ENCODE measurements at regions not wholly inside any gene's neighbourhood (a gene's known extent, or its start where the extent isn't known, plus 50 kb on each side); places are given as distances from the start of the nearest gene placed in this dataset.
"Not testable (repeated sequence)": the region's sequence is repeated elsewhere in the genome, so short reads cannot be mapped to it uniquely, and the experiment has no call there.

DNA sequence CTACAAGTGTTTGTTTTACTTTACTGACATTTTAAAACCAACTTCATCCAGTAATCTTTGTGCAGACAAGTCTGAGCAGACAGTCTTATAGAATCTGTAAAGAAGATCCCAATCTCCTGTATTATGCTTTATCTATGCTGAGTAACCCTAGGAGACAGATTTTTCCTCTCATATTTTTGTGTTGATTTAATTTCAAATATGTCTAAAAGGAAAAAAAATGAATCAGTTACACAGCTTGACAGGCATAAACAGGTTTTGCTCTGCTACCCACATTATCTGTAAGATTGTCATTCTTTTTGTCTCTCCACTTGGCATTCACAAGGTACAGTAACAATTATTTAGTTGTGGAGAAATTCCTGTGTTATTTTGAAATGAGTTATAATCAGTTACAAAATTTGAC, 415.0 kb downstream of the NYAP2 start:
- Mint-ChIP-seq H3K4me3 (no peak overlapping the region), H3K4me1 (no peaks in the 10 kb centered on the region), H3K9me3 (no peaks in the 10 kb centered on the region), H3K36me3 (peaks cover 0 to 1% (median 0%) of the 10 kb centered on the region in 3 donors), H3K27ac (no peak overlapping the region), H3K27me3 (no peaks in the 10 kb centered on the region)
- H3K4me1 ChIP-seq (ENCODE audit: insufficient read depth, low read length), result no peaks in the 10 kb centered on the region
- H3K9me3 ChIP-seq (ENCODE audit: low read length), result no peaks in the 10 kb centered on the region
- no peaks in the 10 kb centered on the region for H3K27me3 ChIP-seq (ENCODE audit: insufficient read depth, low read length, poor library complexity, severe bottlenecking)
- no peak overlapping the region for H3K27ac ChIP-seq (ENCODE audit: low read depth, low read length)
- CTCF ChIA-PET, result no interaction called here
- no peaks in the 10 kb centered on the region for H3K36me3 ChIP-seq (ENCODE audit: insufficient read depth, low read length)
- H3K4me3 ChIP-seq (ENCODE audit: low read length), result no peak overlapping the region
- DNase-seq, result no peak
- POLR2A ChIA-PET, result no interaction called here

DNA sequence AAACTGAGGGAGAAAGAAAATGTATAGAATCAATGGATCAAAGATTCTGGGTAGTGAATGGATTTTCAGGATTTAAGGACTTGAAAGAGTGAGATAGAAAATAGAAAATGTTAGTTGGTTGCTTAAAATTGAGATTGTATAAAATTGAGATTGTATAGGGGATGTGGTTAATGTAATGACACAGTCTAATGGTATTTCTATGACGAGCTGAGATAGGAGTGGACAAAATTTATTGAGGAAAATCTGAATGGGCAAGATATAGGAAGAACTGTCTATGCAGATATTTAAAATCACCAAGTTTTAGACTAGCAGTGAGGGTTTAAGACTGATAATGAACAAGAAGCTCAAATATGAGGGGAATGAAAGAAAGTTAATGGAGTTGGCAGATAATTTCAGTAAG, 406.6 kb downstream of the NYAP2 start:
- ChIA-PET CTCF (no interaction called here), POLR2A (no interaction called here)
- Histone ChIP-seq H3K4me1 (ENCODE audit: insufficient read depth, low read length) (no peaks in the 10 kb centered on the region), H3K36me3 (ENCODE audit: insufficient read depth, low read length) (no peaks in the 10 kb centered on the region), H3K9me3 (ENCODE audit: low read length) (no peaks in the 10 kb centered on the region), H3K4me3 (ENCODE audit: low read length) (no peak overlapping the region), H3K27me3 (ENCODE audit: insufficient read depth, low read length, poor library complexity, severe bottlenecking) (no peaks in the 10 kb centered on the region), H3K27ac (ENCODE audit: low read depth, low read length) (no peak overlapping the region)
- no peak overlapping the region for H3K4me3 Mint-ChIP-seq
- no peaks in the 10 kb centered on the region for H3K4me1 Mint-ChIP-seq
- no peak for DNase-seq
- H3K27me3 Mint-ChIP-seq, result peaks cover 0 to 2% of the 10 kb centered on the region in 2 donors
- no peaks in the 10 kb centered on the region for H3K9me3 Mint-ChIP-seq
- H3K27ac Mint-ChIP-seq, result no peak overlapping the region
- H3K36me3 Mint-ChIP-seq, result no peaks in the 10 kb centered on the region

DNA sequence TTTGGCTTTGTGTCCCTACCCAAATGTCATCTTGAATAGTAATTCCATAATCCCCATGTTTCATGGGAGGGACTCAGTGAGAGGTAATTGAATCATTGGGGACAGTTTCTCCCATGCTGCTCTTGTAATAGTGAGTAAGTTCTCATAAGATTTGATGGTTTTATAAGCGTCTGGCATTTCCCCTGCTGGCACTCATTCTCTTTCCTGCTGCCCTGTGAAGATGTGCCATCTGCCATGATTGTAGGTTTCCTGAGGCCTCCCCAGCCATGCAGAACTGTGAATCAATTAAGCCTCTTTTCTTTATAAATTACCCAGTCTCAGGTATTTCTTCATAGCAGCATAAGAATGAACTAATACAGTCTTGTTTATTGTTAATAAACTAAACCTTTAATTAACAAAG, 402.6 kb downstream of the NYAP2 start:
- CTCF ChIA-PET; H3K4me3 Mint-ChIP-seq; DNase-seq; H3K27me3 ChIP-seq (ENCODE audit: insufficient read depth, low read length, poor library complexity, severe bottlenecking); H3K4me1 Mint-ChIP-seq; H3K4me1 ChIP-seq (ENCODE audit: insufficient read depth, low read length); H3K9me3 ChIP-seq (ENCODE audit: low read length); H3K4me3 ChIP-seq (ENCODE audit: low read length); H3K27ac Mint-ChIP-seq; H3K27ac ChIP-seq (ENCODE audit: low read depth, low read length); H3K36me3 ChIP-seq (ENCODE audit: insufficient read depth, low read length); H3K9me3 Mint-ChIP-seq; H3K36me3 Mint-ChIP-seq; POLR2A ChIA-PET: not testable (repeated sequence)
- peaks cover 0 to 13% of the 10 kb centered on the region in 2 donors for H3K27me3 Mint-ChIP-seq

DNA sequence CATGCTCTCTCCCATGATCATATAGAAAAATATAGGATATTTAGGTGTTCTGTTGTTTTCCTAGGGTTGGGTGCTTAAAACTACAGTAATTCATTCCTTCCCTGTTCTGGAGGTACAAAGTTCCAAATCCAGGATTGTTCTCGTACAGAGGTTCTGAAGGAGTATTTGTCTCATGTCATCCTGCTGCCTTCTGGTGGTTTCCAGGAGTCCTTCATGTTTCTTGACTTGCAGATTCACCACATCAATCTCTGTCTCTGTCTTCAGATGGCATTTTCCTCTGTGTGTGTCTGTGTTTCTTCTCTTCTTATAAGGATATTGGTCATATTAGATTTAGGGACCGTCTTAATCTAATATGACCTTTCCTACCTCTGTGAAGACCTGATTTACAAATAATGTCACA, 397.9 kb downstream of the NYAP2 start:
- POLR2A ChIA-PET, result no interaction called here
- no peak overlapping the region for H3K27ac ChIP-seq (ENCODE audit: low read depth, low read length)
- DNase-seq, result no peak
- H3K4me1 ChIP-seq (ENCODE audit: insufficient read depth, low read length), result no peaks in the 10 kb centered on the region
- Mint-ChIP-seq H3K27ac (no peak overlapping the region), H3K36me3 (no peaks in the 10 kb centered on the region), H3K27me3 (peaks cover 7 to 11% of the 10 kb centered on the region in 2 donors), H3K9me3 (peaks cover 0 to 2% (median 0%) of the 10 kb centered on the region in 5 donors), H3K4me1 (no peaks in the 10 kb centered on the region), H3K4me3 (no peak overlapping the region)
- H3K4me3 ChIP-seq (ENCODE audit: low read length), result no peak overlapping the region
- no peaks in the 10 kb centered on the region for H3K27me3 ChIP-seq (ENCODE audit: insufficient read depth, low read length, poor library complexity, severe bottlenecking)
- H3K36me3 ChIP-seq (ENCODE audit: insufficient read depth, low read length), result no peaks in the 10 kb centered on the region
- H3K9me3 ChIP-seq (ENCODE audit: low read length), result no peaks in the 10 kb centered on the region
- CTCF ChIA-PET, result no interaction called here

DNA sequence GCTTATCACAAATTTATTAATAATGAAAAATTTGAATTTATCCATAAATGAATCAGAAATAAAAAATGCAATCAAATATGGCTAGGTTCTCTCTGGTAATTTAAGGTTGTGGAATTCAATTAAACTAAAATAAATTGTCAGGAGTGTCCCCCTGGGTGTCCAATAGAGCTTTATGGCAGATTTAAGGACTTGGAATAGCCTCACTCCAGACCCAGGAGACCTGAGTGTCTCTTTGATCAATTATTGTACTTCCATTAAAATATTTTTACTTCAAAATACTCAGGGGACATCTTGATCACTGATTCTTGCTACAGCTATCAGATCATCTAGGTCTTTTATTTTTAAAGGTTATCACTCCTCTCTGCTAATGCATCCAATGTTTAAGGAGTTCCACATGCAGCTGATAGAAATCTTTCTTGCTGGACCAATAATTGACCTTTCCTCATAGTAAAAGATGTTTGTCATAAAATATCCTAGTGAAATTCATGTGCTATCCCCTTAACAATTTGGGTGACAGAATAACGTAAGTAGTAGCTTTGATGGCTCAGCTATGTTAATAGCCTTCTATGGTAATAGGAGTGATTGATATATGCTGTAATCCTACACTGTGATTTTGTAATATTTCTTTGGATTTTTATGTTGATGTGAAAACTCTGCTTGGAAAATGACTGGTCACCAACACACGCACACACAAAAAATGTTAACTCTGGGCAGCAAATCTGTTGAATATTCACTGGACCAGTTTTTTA, 395.3 kb downstream of the NYAP2 start:
- H3K4me1 Mint-ChIP-seq, result no peaks in the 10 kb centered on the region
- no peak overlapping the region for H3K4me3 Mint-ChIP-seq
- no peak for DNase-seq
- Histone ChIP-seq H3K27me3 (ENCODE audit: insufficient read depth, low read length, poor library complexity, severe bottlenecking) (no peaks in the 10 kb centered on the region), H3K4me1 (ENCODE audit: insufficient read depth, low read length) (no peaks in the 10 kb centered on the region), H3K4me3 (ENCODE audit: low read length) (no peak overlapping the region), H3K27ac (ENCODE audit: low read depth, low read length) (no peak overlapping the region), H3K9me3 (ENCODE audit: low read length) (no peaks in the 10 kb centered on the region), H3K36me3 (ENCODE audit: insufficient read depth, low read length) (no peaks in the 10 kb centered on the region)
- CTCF ChIA-PET, result no interaction called here
- no peak overlapping the region for H3K27ac Mint-ChIP-seq
- H3K9me3 Mint-ChIP-seq, result no peaks in the 10 kb centered on the region
- POLR2A ChIA-PET, result no interaction called here
- peaks cover 7% of the 10 kb centered on the region in 2 donors for H3K27me3 Mint-ChIP-seq
- H3K36me3 Mint-ChIP-seq, result no peaks in the 10 kb centered on the region

DNA sequence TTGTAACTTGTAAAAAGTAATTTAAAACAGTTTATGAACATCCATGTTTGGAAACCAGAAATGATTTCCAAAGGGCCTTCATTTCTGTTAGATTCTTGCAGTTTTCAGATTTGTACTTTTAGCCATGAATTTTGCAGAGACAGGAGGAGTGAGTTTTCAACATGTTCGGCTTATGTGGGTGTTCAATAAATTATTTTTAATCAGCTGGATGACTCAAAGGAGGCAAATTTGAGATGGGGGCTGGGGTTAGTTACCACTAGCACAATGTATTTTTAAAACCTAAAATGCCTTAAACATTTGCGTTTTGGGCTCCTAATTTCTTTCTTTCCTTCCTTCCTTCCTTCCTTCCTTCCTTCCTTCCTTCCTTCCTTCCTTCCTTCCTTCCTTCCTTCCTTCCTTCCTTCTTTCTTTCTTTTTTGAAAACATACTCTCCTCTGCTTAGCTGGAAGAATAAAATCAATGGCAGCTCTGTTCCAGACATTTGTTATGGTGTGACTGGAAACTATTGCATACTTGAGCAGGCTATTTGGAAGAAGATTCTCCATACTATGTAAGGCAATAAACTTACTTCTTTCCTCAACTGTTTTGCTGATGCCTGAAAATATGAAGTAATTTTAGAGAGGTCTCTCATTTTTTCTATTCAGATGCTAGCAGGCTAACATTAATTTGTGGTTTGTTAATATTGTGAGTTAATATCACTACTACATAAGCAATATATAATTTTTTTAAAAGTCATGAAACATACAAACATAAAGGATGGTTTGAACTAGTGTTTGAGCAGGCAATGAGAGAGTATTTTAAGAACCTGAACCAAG, 394.4 kb downstream of the NYAP2 start:
- H3K36me3 Mint-ChIP-seq, result no peaks in the 10 kb centered on the region
- ChIA-PET CTCF (no interaction called here), POLR2A (no interaction called here)
- no peaks in the 10 kb centered on the region for H3K4me1 Mint-ChIP-seq
- no peaks in the 10 kb centered on the region for H3K9me3 ChIP-seq (ENCODE audit: low read length)
- H3K27ac ChIP-seq (ENCODE audit: low read depth, low read length), result no peak overlapping the region
- no peaks in the 10 kb centered on the region for H3K4me1 ChIP-seq (ENCODE audit: insufficient read depth, low read length)
- H3K27me3 Mint-ChIP-seq, result peaks cover 5 to 7% of the 10 kb centered on the region in 2 donors
- no peak overlapping the region for H3K4me3 ChIP-seq (ENCODE audit: low read length)
- H3K36me3 ChIP-seq (ENCODE audit: insufficient read depth, low read length), result no peaks in the 10 kb centered on the region
- no peaks in the 10 kb centered on the region for H3K9me3 Mint-ChIP-seq
- no peak overlapping the region for H3K4me3 Mint-ChIP-seq
- no peaks in the 10 kb centered on the region for H3K27me3 ChIP-seq (ENCODE audit: insufficient read depth, low read length, poor library complexity, severe bottlenecking)
- no peak overlapping the region for H3K27ac Mint-ChIP-seq
- DNase-seq, result no peak

DNA sequence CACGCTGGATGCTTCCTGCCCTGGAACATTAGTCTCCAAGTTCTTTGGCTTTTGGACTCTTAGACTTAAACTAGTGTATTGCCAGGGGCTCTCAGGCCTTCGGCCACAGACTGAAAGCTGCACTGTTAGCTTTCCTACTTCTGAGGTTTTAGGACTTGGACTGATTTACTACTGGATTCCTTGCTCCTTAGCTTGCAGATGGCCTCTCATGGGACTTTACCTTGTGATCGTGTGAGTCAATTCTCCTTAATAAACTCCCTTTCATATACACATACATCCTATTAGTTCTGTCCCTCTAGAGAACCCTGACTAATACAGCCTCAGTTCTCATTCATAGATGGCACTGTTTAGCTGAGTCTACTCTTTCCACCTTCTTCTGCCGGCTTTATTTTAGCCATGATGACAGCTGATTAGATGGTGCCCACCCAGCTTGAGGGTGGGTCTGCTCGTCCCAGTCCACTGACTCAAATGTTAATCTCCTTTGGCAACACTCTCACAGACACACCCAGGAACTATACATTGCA, 389.1 kb downstream of the NYAP2 start:
- Mint-ChIP-seq H3K4me1 (no peaks in the 10 kb centered on the region), H3K27me3 (peaks cover 3 to 4% of the 10 kb centered on the region in 2 donors), H3K36me3 (no peaks in the 10 kb centered on the region), H3K4me3 (no peak overlapping the region), H3K27ac (no peak overlapping the region), H3K9me3 (no peaks in the 10 kb centered on the region)
- ChIA-PET POLR2A (no interaction called here), CTCF (no interaction called here)
- no peak for DNase-seq
- H3K36me3 ChIP-seq (ENCODE audit: insufficient read depth, low read length), result no peaks in the 10 kb centered on the region
- no peaks in the 10 kb centered on the region for H3K4me1 ChIP-seq (ENCODE audit: insufficient read depth, low read length)
- H3K9me3 ChIP-seq (ENCODE audit: low read length), result no peaks in the 10 kb centered on the region
- H3K27me3 ChIP-seq (ENCODE audit: insufficient read depth, low read length, poor library complexity, severe bottlenecking), result no peaks in the 10 kb centered on the region
- H3K27ac ChIP-seq (ENCODE audit: low read depth, low read length), result no peak overlapping the region
- no peak overlapping the region for H3K4me3 ChIP-seq (ENCODE audit: low read length)

DNA sequence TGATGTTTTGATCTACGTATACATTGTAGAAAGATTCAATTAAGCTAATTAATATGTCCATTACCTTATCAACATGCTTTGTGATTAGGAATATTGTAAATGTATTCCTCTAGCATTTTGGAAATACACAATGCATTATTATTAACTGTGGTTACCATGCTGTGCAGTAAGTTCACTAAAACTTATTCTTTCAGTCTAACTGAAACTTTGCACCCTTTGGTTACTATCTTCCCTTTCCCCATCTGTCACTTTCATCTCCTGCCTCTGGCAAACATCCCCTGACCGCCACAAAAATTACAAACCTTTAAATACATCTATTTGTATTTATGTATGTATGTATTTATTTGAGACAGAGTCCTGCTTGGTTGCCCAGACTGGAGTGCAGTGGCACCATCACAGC, 388.0 kb downstream of the NYAP2 start:
- Histone ChIP-seq H3K27me3 (ENCODE audit: insufficient read depth, low read length, poor library complexity, severe bottlenecking) (no peaks in the 10 kb centered on the region), H3K9me3 (ENCODE audit: low read length) (no peaks in the 10 kb centered on the region), H3K4me1 (ENCODE audit: insufficient read depth, low read length) (no peaks in the 10 kb centered on the region), H3K4me3 (ENCODE audit: low read length) (no peak overlapping the region), H3K27ac (ENCODE audit: low read depth, low read length) (no peak overlapping the region), H3K36me3 (ENCODE audit: insufficient read depth, low read length) (no peaks in the 10 kb centered on the region)
- H3K4me1 Mint-ChIP-seq, result no peaks in the 10 kb centered on the region
- H3K36me3 Mint-ChIP-seq, result no peaks in the 10 kb centered on the region
- H3K4me3 Mint-ChIP-seq, result no peak overlapping the region
- no peak for DNase-seq
- H3K27ac Mint-ChIP-seq, result no peak overlapping the region
- POLR2A ChIA-PET, result no interaction called here
- H3K27me3 Mint-ChIP-seq, result peaks cover 3 to 4% of the 10 kb centered on the region in 2 donors
- H3K9me3 Mint-ChIP-seq, result no peaks in the 10 kb centered on the region
- CTCF ChIA-PET, result no interaction called here

All from CD8-positive, alpha-beta memory T cell (primary cell).